ENCODE measurements at regions not wholly inside any gene's neighbourhood (a gene's known extent, or its start where the extent isn't known, plus 50 kb on each side); places are given as distances from the start of the nearest gene placed in this dataset.
"Not testable (repeated sequence)": the region's sequence is repeated elsewhere in the genome, so short reads cannot be mapped to it uniquely, and the experiment has no call there.

- DNase-seq (ENCODE audit: low read depth in 3 of 3, low spot score in 2 of 3): not testable (repeated sequence)
Observed at GRCh38 chr11:67940440-67940839, 63.5 kb downstream of the UNC93B1 start.

GRCh38 chr11:67938964-67939363, 64.9 kb downstream of the UNC93B1 start:
- DNase-seq (ENCODE audit: low read depth in 3 of 3, low spot score in 2 of 3): not testable (repeated sequence)

GRCh38 chr11:67938371-67938770, 65.5 kb downstream of the UNC93B1 start:
- DNase-seq (ENCODE audit: low read depth in 3 of 3, low spot score in 2 of 3): not testable (repeated sequence)

GRCh38 chr11:67923565-67923964, 80.3 kb downstream of the UNC93B1 start:
- not testable (repeated sequence) for DNase-seq (ENCODE audit: low read depth in 3 of 3, low spot score in 2 of 3)

- not testable (repeated sequence) for DNase-seq (ENCODE audit: low read depth in 3 of 3, low spot score in 2 of 3)
Observed at GRCh38 chr11:67920546-67920945, 83.4 kb downstream of the UNC93B1 start.

- DNase-seq (ENCODE audit: low read depth in 3 of 3, low spot score in 2 of 3): not testable (repeated sequence)
Observed at GRCh38 chr11:67912184-67912583, 91.7 kb downstream of the UNC93B1 start.

- DNase-seq (ENCODE audit: low read depth in 3 of 3, low spot score in 2 of 3): not testable (repeated sequence)
Observed at GRCh38 chr11:67911211-67911610, 92.7 kb downstream of the UNC93B1 start.

- DNase-seq (ENCODE audit: low read depth in 3 of 3, low spot score in 2 of 3): not testable (repeated sequence)
Observed at GRCh38 chr11:67910803-67911202, 93.1 kb downstream of the UNC93B1 start.

GRCh38 chr11:67906969-67907368, 96.9 kb downstream of the UNC93B1 start:
- DNase-seq (ENCODE audit: low read depth in 3 of 3, low spot score in 2 of 3): not testable (repeated sequence)

- not testable (repeated sequence) for DNase-seq (ENCODE audit: low read depth in 3 of 3, low spot score in 2 of 3)
Observed at GRCh38 chr11:67899462-67899861, 104.4 kb downstream of the UNC93B1 start.

GRCh38 chr11:67893487-67893886, 110.4 kb downstream of the UNC93B1 start:
- DNase-seq (ENCODE audit: low read depth in 3 of 3, low spot score in 2 of 3): not testable (repeated sequence)

GRCh38 chr11:67889646-67890045, 114.3 kb downstream of the UNC93B1 start:
- DNase-seq (ENCODE audit: low read depth in 3 of 3, low spot score in 2 of 3): not testable (repeated sequence)

GRCh38 chr11:67888056-67888455, 115.8 kb downstream of the UNC93B1 start:
- not testable (repeated sequence) for DNase-seq (ENCODE audit: low read depth in 3 of 3, low spot score in 2 of 3)

- DNase-seq (ENCODE audit: low read depth in 3 of 3, low spot score in 2 of 3): not testable (repeated sequence)
Observed at GRCh38 chr11:67886672-67887071, 117.2 kb downstream of the UNC93B1 start.

- not testable (repeated sequence) for DNase-seq (ENCODE audit: low read depth in 3 of 3, low spot score in 2 of 3)
Observed at GRCh38 chr11:67886207-67886606, 117.7 kb downstream of the UNC93B1 start.

GRCh38 chr11:67885574-67885973, 118.3 kb downstream of the UNC93B1 start:
- not testable (repeated sequence) for DNase-seq (ENCODE audit: low read depth in 3 of 3, low spot score in 2 of 3)

GRCh38 chr11:67884761-67885558, 118.9 kb downstream of the UNC93B1 start:
- not testable (repeated sequence) for DNase-seq (ENCODE audit: low read depth in 3 of 3, low spot score in 2 of 3)

GRCh38 chr11:67884073-67884757, 119.7 kb downstream of the UNC93B1 start:
- DNase-seq (ENCODE audit: low read depth in 3 of 3, low spot score in 2 of 3): not testable (repeated sequence)

- not testable (repeated sequence) for DNase-seq (ENCODE audit: low read depth in 3 of 3, low spot score in 2 of 3)
Observed at GRCh38 chr11:67882304-67882703, 121.6 kb downstream of the UNC93B1 start.

GRCh38 chr11:67881836-67882235, 122.1 kb downstream of the UNC93B1 start:
- not testable (repeated sequence) for DNase-seq (ENCODE audit: low read depth in 3 of 3, low spot score in 2 of 3)

- not testable (repeated sequence) for DNase-seq (ENCODE audit: low read depth in 3 of 3, low spot score in 2 of 3)
Observed at GRCh38 chr11:67880594-67881196, 123.2 kb downstream of the UNC93B1 start.

Measured in right renal cortex interstitium (tissue), 3 donors.